Astrocyte of the hippocampus (primary cell): ENCODE measurements at regions not wholly inside any gene's neighbourhood (a gene's known extent, or its start where the extent isn't known, plus 50 kb on each side); places are given as distances from the start of the nearest gene placed in this dataset.
A peak's percentile ranks its signal among the peaks of the same experiment; 100 is the strongest.
"Not testable (repeated sequence)": the region's sequence is repeated elsewhere in the genome, so short reads cannot be mapped to it uniquely, and the experiment has no call there.

Experiments used
- DNase-seq: peaks from one replicate; pipeline ENCODE4 v3.0.0; 2011; ENCODE audit warnings: low read depth, low spot score

DNA sequence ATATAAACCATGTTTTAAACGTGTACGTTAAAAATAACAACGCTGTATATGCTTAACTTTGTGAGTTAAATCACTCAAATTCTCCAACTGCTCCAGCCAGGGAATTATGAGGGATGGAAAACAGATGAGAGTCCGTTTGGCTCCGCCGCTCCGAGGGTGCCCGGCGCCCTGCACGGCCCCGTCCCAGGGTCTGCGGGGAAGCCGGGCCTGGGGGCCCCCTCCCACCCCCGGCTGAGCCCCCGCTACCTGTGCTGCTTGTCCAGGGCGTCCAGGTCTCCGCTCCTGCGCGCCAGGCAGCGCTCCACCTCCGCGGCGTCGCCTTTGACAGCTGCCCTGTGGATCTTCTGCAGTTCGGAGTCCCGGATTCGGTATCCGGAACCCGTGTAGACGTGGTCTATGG, 415.5 kb downstream of the FOXD4L4 start:
- not testable (repeated sequence) for DNase-seq

DNA sequence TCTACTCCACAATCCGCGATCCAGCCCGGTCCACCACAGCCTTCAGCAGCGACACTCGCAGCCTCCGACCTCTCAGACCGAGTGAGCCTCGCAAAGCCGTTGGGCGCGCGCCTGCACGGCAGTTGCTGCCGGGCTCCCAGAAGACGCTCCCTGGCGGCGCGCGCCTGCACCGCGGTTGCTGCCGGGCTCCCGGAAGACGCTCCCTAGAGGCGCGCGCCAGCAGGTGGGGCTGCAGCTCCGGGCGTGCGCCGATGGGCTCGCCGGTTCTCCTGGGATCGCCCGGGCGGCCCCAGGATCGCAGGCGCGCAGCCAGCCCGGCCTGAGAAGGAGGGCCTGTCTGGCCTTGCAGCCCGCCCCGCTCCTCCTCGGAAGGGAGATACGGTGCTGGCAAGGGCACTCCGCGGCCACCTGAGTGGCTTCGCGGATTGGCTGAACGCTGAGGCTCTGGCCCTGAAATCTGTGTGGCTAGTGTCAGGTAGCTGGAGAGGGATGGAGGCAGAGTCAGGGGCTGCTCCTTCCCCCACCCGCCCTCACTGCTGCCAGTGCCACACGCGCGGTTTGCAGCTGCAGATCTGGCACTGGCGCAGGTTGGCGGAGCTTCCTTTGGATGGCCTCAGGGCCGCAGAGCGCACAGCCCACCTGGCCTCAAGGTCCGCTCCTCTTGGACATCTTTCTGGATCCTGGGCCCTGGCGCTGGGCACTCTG, 416.2 kb downstream of the FOXD4L4 start:
- DNase-seq, result peak; percentile 75

DNA sequence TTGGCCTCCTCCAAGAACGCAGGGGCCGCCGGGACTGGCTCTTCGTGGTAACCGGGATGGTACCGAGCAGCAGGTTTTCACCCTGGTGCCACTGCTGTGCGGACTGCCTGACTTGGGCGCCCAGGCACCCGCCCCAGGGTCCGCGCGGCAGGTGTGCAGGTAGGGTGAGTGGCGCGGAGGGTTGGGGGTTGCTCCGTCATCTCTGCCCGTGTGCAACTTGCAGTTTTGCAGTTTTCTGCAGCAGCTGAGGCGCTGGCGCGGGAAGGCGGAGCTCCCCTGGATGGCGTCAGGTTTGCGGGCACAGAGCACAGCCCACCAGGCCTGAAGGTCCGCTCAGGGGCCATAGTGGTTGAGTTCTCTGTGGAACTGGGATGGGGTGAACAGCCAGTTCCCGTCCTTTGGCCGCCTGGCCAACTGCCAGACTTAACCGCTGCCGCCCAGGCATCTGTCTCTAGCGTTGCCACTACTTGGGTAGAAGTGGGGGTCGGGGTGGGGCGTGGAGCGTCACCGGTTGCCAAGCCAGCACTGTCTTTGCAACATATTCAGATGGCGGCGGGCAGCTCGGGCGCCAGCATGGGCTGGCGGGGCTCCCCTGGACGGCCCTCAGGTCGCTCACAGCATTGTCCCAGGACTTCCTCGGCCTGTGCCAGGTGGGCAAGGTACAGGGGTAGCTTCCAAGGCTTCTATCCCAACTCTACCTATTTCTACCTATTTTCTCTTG, 417.2 kb downstream of the FOXD4L4 start:
- not testable (repeated sequence) for DNase-seq

DNA sequence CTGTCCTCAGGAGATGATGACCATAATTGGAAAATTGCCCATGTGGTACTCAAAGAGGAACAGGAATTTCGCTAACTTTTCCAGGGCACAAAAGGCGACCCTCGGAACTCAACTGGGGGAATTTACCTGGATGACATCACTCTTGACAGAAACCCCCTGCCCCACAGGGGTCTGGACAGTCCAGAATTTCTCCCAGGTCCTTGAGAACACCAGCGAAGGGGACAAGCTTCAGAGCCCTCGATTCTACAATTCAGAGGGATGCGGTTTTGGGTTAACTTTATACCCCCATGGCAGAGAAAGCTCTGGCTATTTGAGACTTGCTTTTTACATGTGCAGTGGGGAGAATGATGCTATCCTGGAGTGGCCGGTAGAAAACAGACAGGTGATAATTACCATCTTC, 445.4 kb downstream of the FOXD4L4 start:
- DNase-seq, result not testable (repeated sequence)

DNA sequence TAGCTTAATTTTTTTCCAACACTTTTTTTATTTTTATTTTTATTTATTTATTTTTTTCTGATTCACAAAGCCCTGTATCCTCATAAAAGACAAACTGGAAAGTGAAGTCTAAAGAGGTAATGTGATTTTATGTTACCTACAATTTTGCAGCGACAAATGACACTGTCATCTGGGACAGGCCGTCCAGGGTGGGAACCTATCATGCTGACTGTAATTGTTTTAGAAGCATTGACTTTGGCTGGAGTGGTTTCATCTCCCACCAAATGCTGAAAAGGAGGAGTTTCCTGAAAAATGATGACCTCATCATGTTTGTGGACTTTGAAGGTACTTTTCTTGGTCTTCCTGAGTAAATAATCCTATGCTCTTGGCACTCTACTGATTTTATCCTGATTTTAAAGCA, 446.7 kb downstream of the FOXD4L4 start:
- DNase-seq, result not testable (repeated sequence)

DNA sequence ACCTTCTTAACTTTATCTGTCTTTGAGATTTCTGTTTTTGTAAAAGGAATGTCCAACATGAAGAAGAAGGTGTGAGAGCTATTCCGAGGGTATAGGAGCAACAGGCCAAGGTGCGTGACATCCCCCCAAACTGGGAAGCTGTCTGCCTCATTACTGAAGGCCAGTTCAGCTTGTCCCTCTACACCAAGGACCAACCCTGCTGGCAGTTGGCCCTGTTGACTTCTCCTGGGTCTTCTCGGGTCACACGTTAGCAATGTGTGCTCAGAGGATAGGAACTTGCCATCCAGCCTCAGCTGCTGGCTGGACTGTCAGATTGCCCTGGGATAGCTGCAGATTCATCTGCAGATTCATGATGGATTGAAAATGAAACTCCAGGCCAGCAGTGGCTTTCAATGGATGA, 460.3 kb downstream of the FOXD4L4 start:
- not testable (repeated sequence) for DNase-seq

DNA sequence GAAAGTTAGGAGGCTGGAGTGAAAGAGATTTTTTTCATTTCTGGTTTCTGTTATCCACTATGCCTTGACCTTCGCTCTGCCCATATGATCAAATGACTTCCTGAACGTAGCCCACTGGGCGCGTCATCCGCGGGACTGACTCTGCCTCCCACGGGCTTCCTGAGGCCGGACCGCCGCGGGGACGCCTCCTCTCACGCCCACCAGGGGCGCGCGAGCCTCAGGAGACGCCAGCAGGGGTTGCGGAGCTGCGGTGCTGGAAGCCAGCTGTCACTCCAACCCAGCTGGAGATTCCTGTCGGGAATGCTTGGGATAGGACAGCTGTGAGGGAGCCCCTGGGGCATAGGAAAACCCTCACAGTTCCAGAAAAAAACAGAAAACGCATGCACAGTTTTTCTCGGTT, 461.5 kb downstream of the FOXD4L4 start:
- DNase-seq, result not testable (repeated sequence)

DNA sequence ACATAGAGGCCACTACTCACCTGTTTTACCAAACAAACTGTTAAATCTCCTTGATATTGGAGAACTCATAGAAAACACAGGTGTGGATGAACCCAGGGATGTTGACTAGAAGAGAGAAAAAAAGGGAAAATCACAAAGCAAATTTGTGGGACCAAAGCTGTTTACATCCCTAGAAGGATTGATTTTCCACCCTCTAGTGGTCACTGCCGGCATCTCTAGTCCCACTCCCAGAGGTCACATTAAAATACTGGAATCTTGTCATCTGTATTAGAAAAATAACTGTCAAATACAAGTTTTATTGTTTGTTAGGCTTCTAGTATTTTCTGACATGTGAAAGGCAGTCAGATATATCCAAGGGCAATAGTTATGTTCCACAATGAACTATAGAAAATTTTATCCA, 469.7 kb downstream of the FOXD4L4 start:
- DNase-seq, result not testable (repeated sequence)

DNA sequence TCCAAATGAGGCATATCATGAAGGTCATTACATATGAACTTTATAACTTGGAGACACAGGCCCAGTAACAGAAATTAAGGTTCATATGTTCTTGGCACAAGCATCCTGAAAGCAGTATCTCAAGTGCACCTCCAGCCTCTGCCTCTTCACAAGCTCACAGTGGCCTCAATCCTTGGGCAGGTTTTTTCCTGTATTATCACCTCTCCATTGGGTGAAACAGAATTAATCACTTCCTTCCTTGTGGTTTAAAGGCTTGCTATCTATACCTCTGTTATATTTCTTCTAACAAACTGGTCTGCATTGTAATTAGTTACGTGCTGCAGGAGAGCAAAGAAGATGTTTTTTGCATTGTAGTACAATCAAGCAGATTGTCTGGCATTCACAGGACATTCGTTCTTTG, 471.0 kb downstream of the FOXD4L4 start:
- DNase-seq, result not testable (repeated sequence)

DNA sequence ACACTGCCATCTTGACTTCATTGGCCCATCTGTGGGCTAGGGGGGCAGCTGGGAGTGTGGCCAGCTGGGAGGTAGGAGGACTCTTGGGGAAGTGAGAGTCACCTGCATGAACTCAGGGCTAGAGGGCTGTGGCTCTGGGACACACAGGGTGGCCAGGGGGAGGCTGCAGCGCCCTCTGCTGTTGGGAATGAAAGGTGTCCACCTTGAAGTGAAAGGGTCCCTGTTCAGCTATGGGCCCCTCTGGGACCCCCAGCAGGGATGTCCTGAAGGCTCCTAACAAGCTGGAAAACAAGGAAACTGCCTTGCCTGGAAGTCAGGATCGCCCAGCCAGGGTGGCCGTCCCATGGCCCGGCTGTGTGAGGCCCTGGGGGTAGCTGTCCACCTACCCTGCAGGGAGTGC, 507.8 kb downstream of the FOXD4L4 start:
- DNase-seq, result not testable (repeated sequence)

DNA sequence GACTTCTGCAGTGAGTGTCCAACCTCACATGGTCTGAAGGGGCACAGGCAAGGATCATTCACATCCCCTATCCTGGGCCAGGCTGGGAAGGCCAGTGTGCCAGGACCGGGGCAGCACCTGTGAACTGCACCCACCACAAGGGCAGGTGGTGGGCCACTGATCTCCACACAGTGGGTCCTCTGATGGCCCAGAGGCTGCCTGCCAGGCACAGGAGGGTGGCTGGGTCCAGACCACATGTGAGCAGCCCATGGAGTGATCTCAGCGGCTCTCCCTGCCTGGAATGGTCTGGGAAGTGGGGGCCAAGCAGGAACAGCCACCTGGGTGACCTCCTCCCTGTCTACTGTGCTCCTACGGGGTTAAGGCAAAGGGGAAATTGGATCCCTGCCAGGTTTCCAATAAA, 508.5 kb downstream of the FOXD4L4 start:
- DNase-seq, result not testable (repeated sequence)

DNA sequence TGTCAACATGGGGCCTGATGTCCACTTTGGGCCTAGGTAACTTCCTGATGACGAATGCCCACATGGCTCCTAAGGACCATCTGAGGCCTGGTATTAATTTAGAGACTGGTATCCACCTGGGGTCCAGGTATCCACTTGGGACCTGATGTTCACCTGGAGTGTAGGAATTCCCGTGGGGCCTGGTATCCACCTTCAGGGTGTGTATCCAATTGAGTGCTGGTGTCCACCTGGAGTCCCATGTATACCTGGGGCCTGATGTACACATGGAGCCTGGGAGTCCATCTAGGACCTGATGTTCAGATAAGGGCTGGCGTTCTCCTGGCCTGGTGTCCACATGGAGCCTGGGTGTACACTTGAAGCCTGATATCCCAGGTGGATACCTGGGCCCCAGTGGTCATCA, 520.6 kb downstream of the FOXD4L4 start:
- not testable (repeated sequence) for DNase-seq

DNA sequence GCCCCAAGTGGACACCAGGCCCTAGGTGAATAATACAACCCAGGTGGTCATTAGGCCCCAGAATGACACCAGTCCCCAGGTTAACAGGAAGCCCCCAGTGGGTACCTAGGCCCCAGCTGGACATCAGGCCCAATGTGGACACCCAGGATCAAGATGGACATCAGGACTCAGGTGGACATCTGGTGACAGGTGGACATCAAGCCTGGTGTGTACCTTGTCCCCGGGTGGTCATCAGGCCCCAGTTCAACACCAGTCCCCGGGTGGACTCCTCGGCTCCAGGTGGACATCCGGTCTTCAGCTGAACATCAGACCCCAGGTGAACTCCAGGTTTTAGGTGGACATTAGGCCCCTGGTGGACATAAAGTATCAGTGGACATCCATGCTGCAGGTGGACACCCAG, 524.6 kb downstream of the FOXD4L4 start:
- not testable (repeated sequence) for DNase-seq

DNA sequence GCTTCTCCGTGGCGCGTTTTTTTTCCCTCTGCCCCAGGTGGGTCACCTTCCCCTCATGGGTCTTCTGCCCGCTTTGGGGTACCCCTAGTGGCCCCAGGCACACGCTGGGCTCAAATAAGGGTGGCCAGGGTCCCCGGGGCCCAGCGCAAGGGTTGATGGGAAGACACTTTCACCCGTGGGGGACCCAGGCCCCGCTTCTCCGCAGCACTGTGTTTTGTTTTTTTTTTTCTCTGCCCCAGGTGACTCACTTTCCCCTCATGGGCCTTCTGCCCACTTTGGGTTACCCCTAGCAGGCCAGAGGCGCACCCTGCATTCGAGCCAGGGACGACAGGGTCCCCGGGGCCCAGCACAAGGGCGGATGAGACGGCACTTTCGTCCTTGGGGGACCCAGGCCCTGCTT, 526.7 kb downstream of the FOXD4L4 start:
- DNase-seq, result not testable (repeated sequence)

DNA sequence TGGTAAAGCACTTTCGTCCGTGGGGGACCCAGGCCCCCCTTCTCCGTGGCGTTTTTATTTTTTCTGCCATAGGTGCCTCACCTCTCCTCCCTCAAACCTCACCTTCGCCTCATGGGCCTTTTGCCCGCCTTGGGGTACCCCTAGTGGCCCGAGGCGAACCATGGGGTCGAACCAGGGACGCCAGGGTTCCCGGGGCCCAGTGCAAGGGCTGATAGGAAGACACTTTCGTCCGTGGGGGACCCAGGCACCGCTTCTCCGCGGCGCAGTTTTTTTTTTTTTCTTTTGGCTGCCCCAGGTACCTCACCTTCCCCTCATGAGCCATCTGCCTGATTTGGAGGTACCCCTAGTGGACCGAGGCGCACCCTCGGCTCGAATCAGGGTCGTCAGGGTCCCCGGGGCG, 527.8 kb downstream of the FOXD4L4 start:
- DNase-seq, result not testable (repeated sequence)

DNA sequence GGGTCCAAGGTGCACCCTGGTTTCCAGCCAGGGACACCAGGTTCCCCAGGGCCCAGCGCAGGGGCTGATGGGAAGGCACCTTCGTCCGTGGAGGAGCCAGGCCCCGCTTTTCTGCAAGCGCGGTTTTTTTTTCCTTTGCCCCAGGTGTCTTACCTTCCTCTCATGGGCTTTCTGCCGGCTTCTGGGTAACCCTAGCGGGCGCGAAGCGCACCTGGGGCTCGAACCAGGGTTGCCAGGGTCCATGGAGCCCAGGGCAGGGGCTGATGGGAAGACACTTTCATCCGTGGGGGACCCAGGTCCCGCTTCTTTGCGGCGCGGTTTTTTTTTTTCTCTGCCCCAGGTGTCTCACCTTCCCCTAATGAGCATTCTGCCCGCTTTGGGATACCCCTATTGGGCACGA, 529.3 kb downstream of the FOXD4L4 start:
- not testable (repeated sequence) for DNase-seq

DNA sequence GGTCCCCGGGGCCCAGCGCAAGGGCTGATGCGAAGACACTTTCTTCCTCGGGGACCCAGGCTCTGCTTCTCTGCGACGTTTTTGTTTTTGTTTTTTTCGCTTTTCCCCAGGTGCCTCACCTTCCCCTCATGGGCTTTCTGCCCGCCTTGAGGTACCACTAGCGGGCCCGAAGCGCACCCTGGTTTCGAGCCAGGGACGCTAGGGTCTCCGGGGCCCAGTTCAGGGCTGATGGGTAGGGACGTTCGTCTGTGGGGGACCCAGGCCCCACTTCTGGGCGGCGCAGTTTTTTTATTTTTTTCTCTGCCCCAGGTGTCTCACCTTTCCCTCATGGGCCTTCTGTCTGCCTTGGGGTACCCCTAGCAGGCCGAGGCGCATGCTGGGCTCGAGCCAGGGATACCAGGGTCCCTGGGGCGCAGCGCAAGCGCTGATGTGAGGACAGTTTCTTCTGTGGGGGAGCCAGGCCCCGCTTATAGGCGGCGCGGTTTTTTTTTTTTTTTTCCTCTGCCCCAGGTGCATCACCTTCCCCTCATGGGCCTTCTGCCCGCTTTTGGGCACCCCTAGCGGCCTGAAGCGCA, 530.0 kb downstream of the FOXD4L4 start:
- not testable (repeated sequence) for DNase-seq

DNA sequence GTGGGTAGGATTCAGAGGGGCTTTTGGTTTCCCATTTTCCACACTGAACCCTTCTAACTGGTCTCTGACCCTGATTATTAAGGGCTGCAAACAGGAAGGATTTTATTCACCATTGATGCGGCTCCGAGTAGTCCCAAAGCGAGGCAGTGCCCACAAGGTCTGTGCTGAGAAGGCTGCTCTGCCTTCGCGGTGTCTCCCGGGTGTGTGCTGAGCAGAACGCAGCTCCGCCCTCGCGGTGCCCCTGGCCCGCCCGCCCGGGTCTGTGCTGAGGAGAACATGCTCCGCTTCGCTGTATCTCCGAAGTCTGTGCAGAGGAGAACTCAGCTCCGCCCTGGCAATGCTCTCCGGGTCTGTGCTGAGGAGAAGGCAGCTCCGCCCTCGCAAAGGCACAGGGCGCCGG, 530.7 kb downstream of the FOXD4L4 start:
- not testable (repeated sequence) for DNase-seq

DNA sequence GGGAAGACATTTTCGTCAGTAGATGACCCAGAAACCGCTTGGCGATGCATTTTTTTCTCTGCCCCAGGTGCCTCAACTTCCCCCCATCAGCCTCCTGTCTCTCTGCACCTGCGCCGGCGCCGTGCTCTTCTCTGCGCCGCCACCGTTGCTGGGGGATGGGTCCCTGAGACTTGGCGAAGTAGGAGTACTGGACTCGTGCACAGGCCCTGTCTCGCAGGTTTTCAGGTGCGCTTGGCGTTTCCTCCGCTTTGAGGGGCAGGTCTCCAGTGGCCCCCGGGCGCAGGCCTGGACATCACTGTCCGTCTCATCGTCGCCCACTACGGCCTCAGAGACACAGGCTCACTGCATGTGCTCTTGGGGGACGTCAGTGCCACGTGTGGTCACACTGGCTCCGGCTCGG, 532.1 kb downstream of the FOXD4L4 start:
- DNase-seq, result not testable (repeated sequence)

DNA sequence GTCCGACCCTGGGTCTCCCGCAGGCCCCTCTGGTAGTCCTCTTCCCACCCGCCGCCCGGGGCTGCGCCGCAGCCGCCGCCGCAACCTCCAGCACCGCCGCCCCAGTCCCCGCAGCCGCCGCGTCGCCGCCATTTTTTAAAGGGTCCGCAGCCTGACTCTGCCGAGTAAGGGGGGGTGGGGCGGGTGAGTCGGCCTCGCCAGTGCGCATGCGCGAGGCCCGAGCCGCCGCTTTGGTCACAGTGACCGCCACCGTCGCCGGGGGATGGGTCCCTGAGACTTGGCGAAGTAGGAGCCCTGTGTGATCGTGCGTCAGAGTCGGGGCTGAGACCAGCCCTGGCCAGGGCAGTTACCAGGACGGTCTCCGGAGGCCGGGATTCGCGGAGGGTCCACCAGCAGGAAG, 532.8 kb downstream of the FOXD4L4 start:
- DNase-seq, result not testable (repeated sequence)

DNA sequence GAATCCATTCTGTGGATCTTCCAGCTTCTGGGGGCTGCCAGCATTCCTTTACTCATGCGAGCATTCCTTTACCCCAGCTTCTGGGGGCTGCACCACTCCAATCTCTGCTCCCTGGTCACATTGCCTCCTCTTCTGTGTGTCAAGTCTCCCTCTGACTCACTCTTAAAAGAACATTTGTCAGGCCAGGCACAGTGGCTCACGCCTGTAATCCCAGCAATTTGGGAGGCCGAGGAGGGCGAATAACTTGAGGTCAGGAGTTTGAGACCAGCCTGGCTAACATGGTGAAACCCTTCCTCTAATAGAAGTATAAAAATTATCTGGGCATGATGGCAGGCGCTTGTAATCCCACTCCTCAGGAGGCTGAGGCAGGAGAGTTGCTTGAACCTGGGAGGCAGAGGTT, 541.9 kb downstream of the FOXD4L4 start:
- DNase-seq, result not testable (repeated sequence)
